GM18507 (cell line): ENCODE measurements at regions not wholly inside any gene's neighbourhood (a gene's known extent, or its start where the extent isn't known, plus 50 kb on each side); places are given as distances from the start of the nearest gene placed in this dataset.
A peak's percentile ranks its signal among the peaks of the same experiment; 100 is the strongest.

Experiments
- DNase-seq: peaks from one replicate; pipeline ENCODE4 v3.0.0; 2011; ENCODE audit warnings: low read depth; ENCODE audit not compliant: insufficient read length; ENCODE audit errors: extremely low spot score
- FAIRE-seq: peaks from 2 replicates; lab custom pipeline; 2011; peaks lifted over from hg19 to GRCh38; lab: Jason Lieb, UNC

DNA sequence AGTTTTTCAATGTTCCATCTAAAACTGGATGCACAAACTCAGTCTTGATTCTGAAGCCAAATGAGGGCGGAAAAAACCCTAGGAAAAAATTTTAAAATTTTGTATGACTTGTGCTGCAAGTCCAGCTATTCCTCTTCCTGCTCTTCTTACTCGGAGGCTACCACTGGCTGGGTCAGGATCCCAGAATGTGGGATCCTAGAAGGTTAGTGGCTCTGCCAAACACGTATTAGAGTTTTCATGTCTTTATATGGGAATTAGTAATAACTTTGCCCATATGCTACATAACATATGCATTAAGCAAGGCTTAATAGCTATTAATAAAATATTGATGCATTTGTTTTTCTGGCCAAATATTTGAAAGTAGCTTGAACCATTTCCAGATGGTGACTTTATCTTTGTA, 458.3 kb downstream of the AGTPBP1 start:
- no peak for DNase-seq
- no peak for FAIRE-seq

DNA sequence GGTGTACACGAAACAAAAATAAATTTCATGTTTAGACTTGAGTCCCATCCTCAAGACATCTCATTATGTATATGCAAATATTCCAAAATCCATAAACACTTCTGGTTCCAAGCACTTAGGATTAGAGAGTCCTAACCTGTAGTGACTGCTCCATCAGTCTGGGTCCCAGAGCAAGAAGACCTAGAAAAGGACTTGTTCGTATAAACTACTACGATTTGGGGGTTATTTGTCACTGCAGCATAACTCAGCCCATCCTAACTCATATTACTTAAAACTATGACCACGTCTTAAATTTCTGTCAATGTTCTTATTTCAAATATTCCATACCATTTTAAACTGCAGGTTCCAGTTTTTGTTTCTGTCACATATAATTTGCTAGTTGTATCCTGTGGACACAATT, 463.0 kb downstream of the AGTPBP1 start:
- FAIRE-seq, result no peak
- no peak for DNase-seq

DNA sequence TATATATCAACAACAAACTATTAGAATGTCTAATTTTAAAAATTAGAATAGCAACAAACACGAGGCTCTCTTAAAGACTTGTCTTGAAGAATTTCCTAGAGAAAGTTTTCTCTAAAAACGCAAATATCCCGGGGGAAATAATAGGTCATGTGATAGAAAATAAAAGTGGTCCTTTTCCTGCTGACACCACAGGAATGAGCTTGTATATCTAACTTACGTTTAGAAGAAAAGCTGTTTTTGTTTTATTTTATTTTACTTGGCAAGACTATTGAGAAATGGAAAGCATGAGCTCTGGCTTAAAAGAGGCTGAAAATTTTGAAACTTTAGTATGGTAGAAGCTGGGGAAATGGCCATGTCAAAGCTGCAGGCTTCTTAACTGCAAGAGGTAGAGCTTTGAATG, 465.0 kb downstream of the AGTPBP1 start:
- FAIRE-seq, result no peak
- DNase-seq, result no peak

DNA sequence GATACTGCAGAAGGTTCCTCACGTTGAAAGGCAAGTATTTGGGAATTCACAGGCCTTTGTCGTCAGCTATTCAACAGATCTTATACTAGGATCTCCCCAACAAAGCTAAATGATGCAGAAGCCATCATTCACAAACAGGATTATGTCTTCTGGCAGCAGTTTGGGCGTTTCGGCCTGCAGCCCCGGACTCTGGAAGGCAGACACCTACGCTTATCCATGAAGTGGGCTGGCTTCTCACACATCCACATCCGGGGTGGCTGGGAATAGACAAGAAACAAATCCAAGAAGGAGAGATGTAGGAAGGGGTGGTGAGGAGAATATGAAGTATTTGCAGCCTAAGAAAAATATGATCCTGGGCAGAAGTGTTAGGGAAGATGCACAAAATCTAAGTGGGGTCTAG, 471.9 kb downstream of the AGTPBP1 start:
- FAIRE-seq, result no peak
- no peak for DNase-seq

DNA sequence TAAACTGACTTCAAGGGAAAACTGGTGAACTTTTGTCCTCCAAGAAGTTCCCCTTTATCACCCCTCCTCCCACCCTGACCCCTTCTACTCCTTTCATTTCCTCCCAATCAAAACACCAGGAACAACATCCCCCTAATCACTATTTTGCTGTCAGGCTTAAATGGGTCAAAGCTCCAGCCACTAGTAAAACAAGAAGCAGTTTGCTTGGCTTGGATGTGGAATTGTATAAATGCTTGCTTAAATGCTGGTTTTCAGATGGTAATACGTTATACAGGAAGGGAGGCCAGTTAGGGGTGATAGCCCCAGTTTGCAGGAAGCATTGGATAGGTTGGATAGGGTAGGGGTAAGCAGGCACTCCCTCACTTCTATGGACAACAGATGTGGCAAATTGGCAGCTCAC, 473.6 kb downstream of the AGTPBP1 start:
- no peak for DNase-seq
- FAIRE-seq, result no peak

DNA sequence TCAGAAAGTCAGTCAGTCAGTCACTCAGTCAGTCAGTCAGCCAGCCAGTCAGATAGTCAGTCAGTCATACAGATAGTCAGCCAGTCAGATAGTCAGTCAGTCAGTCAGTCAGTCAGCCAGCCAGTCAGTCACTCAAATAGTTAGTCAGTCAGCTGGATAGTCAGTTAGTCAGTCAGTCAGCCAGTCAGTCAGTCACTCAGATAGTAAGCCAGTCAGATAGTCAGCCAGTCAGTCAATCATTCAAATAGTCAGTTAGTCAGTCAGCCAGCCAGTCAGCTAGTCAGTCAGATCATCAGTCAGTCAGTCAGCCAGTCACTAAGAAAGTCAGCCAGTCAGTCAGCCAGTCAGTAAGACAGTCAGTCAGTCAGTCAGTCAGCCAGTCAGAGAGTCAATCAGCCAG, 477.1 kb downstream of the AGTPBP1 start:
- FAIRE-seq, result no peak

DNA sequence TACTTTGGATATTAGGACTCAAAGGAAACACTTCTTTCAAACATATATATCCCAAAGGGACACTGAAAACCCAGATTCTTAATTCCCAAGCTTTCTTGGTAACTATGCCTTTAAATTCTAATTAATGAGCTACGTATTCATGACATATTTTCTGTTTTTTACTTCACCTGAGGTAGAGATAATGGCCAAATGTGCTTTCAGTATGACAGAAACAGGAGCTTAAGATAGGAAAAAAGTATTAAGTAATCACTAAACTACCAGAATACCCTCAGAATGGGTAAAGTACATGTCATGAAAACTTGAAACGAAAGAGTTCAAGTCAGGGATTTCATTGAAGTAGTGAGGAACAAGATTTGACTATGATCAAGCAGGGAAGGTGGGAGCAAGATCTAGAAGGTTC, 478.5 kb downstream of the AGTPBP1 start:
- DNase-seq (no peak), FAIRE-seq (no peak)

More for the DNA sequence above, 477.1 kb downstream of the AGTPBP1 start:
- no peak for DNase-seq

DNA sequence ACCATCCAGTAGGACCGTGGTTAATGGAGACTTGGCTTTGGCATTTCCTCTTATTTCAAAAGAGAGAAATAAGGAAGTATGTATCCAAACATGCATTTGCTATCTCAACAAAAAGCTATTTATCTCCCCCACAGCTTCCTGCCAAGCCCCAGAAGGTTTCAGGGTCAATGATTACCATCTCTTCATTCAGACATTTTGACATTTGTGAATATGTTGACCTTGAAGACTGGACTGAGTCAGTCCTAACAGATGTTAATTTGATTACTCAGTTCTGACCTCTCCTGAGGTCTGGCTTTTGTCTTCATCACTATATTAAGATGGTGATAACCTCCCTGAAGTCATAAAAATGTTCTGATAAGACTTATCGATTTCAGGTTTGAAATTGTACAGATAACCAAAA, 479.4 kb downstream of the AGTPBP1 start:
- DNase-seq (no peak), FAIRE-seq (no peak)

DNA sequence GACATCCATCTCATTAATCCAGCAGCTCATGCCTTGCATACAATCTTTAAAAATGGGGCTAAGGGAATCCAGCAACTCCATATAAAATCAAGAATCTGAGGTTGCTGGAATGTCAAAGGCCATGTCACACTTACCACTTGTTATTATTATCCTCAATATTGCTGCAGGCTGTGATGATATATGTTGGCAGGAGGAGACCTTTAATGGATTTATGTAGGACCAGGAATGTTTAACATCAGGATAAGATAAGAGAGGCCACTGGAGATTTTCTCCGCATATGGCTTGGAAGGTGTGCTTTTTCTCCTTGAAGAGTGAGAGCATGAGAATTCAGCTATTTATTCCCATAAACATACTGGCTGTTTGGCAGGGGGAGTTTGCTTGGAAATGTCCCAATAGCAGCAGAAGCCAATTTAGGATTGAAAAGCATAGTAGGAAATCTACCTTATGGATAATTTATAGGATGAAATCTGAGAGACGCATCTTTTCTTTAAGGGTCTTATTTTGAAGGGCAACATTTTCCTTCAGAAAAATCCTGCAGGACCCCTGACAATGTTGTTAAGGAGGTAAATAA, 481.4 kb downstream of the AGTPBP1 start:
- DNase-seq (no peak), FAIRE-seq (no peak)

DNA sequence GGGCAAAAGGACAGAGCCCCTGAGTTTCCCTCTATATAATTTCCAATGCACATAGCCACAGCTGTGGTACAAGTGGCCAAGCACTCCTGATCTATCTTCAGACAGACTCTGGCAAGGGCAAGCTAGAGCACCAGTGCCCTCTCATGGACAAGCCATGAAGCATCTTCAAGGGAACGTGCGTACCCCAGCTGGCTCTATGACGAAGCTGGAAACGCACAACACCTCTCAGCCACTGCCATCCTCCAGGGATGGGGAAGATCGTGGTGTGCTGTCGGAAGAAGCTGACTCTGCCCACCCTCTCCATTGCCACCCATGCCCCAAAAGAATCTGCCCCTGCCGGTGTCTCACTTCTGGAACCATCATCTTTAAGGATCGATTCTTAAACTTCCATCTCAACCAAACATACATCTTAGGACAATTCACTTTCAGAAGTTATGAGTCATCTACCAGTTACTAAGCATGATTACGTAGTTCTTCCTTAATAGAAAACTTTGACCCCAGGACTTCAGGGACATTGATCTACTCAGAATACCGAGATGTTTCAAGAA, 482.9 kb downstream of the AGTPBP1 start:
- no peak for FAIRE-seq
- DNase-seq, result peak; percentile 3

DNA sequence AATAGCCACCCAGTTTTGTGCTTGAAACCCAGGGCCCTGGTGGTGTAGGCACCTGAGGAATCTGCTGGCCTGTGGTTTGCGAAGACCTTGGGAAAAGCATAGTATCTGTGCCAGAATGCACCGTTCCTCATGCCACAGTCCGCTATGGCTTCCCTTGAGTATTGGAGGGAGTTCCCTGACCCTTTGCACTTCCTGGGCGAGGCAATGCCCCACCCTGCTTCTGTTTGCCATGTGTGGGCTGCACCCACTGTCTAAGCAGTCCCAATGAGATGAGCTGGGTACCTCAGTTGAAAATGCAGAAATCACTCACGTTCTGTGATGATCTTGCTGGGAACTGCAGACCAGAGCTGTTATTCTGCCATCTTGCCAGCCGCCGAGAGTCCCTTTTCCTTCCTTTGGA, 483.5 kb downstream of the AGTPBP1 start:
- FAIRE-seq (no peak), DNase-seq (no peak)

DNA sequence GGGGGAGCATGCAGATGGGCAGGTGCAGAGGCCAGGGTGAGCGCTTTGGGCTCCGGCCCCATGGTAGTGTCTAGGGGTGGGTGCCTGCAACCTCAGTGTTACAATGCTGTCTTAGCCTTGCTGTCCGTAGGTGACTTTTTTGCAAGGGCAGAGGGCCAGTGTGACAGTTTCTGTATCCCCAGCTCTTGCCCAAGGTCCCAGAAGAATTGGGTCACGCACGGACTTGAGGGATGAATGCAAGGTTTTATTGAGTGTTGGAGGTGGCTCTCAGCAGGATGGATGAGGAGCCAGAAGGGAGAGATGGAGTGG, 492.5 kb downstream of the AGTPBP1 start:
- FAIRE-seq (no peak), DNase-seq (no peak)

DNA sequence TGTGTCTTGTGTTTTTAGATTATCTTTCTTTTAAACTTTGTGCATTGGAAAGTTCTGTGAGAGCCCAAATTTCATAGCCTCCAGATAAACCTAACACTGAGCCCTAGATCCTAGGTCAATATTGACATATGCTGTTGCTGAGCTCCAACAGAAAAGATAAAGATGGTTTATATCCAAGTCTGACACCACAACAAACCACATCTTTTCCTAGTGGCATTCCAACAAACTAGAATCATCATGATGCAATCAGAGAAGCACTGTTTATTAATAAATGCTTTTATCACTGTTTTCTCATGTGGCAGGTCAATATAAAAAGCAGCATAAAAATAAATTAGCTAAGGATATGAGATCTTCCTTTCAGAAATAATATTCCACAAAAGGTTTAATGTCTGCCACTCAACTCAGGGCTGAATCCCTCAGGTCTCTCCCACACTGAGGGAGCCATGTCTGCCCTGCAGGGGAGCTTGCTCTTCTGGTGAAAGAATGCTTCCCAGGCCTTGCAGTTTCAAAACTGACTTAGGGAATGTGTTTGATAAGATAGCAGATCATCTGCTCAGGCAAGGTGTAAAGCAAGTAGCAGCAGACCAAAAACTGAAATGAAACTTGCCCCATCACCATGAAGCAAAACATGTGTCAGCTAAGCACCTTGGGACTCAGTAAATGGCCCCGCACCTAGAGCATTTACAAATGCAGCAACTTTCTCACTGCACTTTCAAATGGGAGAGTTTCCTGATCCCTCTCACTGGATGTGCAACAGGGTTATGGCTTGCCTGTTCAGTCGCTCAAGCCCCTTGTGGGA, 493.0 kb downstream of the AGTPBP1 start:
- no peak for FAIRE-seq
- no peak for DNase-seq

DNA sequence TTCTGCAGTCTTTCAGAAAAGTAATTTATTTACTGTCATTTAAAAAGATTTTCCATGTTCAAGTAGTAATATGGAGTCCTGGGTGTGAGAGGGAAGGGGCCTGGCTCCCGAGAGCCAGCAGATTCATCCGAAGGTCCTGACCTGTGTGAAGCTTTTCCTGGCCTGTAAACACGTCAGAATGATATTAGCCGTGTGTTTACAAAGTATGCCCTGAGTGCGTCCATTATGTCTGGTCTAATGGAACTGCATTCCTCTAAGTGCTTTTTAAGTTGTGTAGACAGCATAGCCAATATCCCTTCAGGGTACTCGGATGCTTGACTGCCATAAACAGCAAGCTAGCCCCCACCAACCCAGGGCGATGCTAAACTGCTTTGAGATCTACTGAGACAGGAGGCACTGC, 495.2 kb downstream of the AGTPBP1 start:
- no peak for FAIRE-seq
- no peak for DNase-seq

DNA sequence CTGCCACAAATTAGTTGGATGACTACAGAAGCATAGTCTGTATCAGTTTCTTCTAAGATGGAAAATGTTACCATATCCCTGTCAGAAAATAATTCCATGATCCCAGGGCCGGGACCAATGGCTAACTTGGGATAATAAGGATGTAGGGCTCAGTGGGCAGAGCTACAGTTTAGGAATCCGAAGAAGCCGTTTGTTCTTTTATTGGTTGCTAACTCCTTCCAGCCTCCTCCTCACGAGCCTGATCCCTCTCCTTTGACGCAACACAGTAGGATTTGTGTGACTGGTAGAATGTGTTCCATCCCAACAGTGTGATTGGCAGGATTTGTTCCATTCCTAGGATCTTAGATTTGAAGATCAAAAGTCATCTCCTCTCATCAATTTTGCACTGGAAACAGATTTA, 496.9 kb downstream of the AGTPBP1 start:
- no peak for DNase-seq
- no peak for FAIRE-seq

DNA sequence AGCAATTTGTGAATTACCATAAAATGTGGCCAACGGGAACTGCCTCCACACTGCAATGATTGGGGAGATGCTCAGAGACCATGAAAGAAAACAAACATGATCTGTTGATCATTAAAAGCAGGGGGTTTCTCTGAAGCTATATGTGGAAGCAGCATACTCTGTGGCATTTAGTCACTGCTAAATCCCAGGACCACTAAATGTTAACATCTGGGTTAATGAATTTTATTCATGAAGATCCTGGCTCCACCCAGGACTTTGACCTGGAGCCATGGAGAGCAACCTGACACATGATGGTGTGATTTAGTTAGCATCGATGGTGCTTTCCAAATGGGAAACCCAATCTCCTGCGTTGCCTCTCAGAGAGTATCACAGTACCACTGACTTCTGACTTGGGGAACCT, 497.8 kb downstream of the AGTPBP1 start:
- DNase-seq (no peak), FAIRE-seq (no peak)

DNA sequence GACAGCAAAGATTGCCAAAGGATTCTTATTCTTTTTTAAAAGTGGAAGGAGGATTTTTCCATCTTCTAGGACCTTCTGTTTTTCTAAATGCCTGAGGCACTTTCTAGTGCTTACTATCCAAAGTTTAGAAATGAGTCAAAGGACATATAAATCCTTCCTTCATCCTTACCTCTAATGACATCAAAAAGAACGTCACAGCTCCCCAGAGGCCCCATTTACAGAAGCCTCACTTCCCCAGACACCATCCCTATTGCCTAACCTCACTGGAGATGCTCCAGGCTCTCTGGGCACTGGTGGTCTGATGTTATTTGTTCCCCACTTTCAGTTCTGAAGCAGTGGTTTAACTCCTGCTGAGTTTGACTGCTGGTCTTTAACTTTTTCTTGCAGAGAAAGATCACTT, 504.3 kb downstream of the AGTPBP1 start:
- no peak for FAIRE-seq
- no peak for DNase-seq

DNA sequence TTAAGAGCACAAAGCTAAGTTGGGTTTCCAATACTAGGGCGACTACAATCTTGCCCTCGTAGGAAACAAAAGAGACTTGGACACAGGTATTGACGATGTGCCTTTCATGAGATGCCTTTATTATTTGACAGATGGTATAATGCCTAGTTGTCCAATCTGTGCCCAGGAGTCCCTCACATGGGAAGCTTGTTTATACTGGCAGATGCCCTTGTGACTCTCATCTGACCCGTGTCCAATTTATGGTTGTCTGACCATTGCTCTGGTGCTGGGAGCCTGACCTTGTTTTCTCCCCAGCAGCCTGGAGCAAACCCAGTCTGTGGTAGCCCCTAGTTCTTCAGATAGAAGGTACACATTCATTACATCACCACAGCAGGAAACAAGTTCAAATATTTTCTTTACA, 511.7 kb downstream of the AGTPBP1 start:
- DNase-seq (no peak), FAIRE-seq (no peak)

DNA sequence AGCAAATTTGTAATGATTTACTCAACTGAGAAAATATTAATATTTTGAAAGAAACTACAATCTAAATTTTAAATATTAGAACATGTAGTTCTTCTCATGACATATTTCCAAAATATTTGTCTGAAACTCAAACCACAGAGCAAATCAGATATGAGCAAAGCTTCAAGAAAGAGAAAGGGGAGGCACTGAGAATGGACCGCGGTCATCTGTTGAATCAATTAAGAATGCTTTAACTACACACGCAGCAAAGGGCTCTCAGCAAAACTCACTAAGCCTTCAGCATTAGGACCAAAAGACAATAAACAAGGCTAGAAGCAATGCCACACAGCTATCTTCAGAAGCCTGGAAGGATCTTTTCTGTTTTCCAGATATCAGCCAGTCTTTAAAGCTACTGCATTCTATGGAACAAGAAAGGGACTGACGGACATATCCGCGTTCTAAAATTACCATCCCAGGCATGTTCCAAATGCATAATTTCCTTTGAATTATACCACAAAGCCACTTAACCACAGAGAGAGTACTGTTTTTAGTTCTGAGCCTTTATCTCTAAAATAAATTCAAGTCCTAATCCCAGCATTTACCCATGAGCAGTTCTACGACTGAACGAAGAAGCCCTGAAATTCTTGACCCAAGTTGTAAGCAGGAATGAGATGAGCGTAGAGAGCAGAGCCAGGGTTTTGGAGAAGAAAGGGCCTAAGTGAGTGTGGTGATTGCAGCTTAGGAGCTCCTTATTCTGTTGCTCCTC, 513.5 kb downstream of the AGTPBP1 start:
- DNase-seq, result no peak

DNA sequence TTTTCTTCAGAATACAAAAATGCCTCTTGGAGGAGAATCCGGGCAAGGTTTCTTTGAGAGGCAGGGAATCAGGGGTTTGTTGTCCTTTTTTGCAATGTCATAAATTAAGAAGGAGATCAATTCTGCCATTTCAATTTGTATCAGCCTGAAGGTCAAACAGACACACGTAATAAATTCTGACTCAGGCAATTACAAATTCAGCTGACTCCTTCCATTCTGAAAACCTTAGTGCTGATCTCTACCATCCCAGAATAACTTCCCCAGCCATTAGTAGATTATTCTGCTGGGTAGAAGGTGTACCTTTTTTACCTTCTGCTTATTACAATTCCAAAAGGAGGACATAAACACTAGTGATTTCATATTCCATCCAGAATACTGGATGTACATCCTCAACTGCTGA, 516.6 kb downstream of the AGTPBP1 start:
- DNase-seq (no peak), FAIRE-seq (no peak)

More for the DNA sequence above, 513.5 kb downstream of the AGTPBP1 start:
- FAIRE-seq, result no peak

DNA sequence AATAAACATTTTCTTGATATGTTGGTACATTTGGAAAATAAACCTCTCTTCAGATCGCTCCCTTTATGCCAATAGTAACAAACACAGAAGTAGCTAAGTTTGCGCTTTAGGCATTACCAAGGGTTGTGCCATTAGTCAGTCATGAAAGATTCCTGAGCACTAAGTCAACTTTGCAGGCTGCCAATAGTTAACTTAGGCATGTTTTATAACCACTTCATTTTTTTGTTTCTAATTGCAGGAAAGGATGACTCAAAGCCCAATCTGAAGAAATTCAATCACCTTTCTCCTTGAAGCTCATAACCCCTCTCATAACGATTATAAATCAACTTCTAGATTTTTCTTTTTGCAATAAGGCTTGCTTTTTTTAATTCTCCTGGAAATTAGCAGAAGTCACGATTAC, 517.0 kb downstream of the AGTPBP1 start:
- DNase-seq (no peak), FAIRE-seq (no peak)
